Activated CD4-positive, alpha-beta T cell treated with anti-CD3 and anti-CD28 coated beads, Interleukin-2, amount 50 U/mL, for 48 hours (primary cell): ENCODE measurements at regions not wholly inside any gene's neighbourhood (a gene's known extent, or its start where the extent isn't known, plus 50 kb on each side); places are given as distances from the start of the nearest gene placed in this dataset.

Experiments
- DNase-seq, 2 experiments: peaks; one replicate each; pipeline ENCODE4 v3.0.0-alpha.2; 2020

- no peak for DNase-seq
Observed at GRCh38 chr7:18370633-18371032, 124.9 kb upstream of the HDAC9 start.

- no peak for DNase-seq
Observed at GRCh38 chr7:18378989-18379605, 116.5 kb upstream of the HDAC9 start.

GRCh38 chr7:18384491-18385143, 110.9 kb upstream of the HDAC9 start:
- no peak for DNase-seq

GRCh38 chr7:18386607-18387006, 108.9 kb upstream of the HDAC9 start:
- DNase-seq: no peak

GRCh38 chr7:18387191-18387735, 108.3 kb upstream of the HDAC9 start:
- DNase-seq: no peak

- no peak for DNase-seq
Observed at GRCh38 chr7:18390535-18390907, 105.0 kb upstream of the HDAC9 start.

GRCh38 chr7:18393465-18394118, 102.0 kb upstream of the HDAC9 start:
- DNase-seq: no peak

- no peak for DNase-seq
Observed at GRCh38 chr7:18395868-18396267, 99.7 kb upstream of the HDAC9 start.

- no peak for DNase-seq
Observed at GRCh38 chr7:18396953-18397352, 98.6 kb upstream of the HDAC9 start.

GRCh38 chr7:18399436-18400235, 95.9 kb upstream of the HDAC9 start:
- no peak for DNase-seq

- no peak for DNase-seq
Observed at GRCh38 chr7:18400275-18400674, 95.3 kb upstream of the HDAC9 start.

- DNase-seq: no peak
Observed at GRCh38 chr7:18400726-18401125, 94.8 kb upstream of the HDAC9 start.

- DNase-seq: no peak
Observed at GRCh38 chr7:18401757-18402156, 93.8 kb upstream of the HDAC9 start.

- DNase-seq: no peak
Observed at GRCh38 chr7:18402488-18403183, 92.9 kb upstream of the HDAC9 start.

- DNase-seq: no peak
Observed at GRCh38 chr7:18405726-18406125, 89.8 kb upstream of the HDAC9 start.

- no peak for DNase-seq
Observed at GRCh38 chr7:18407385-18407784, 88.2 kb upstream of the HDAC9 start.

GRCh38 chr7:18408461-18408860, 87.1 kb upstream of the HDAC9 start:
- DNase-seq: no peak

- DNase-seq: no peak
Observed at GRCh38 chr7:18408868-18409267, 86.7 kb upstream of the HDAC9 start.

GRCh38 chr7:18413447-18413846, 82.1 kb upstream of the HDAC9 start:
- no peak for DNase-seq

GRCh38 chr7:18414885-18415284, 80.7 kb upstream of the HDAC9 start:
- no peak for DNase-seq

GRCh38 chr7:18416988-18417387, 78.6 kb upstream of the HDAC9 start:
- no peak for DNase-seq

GRCh38 chr7:18419456-18419855, 76.1 kb upstream of the HDAC9 start:
- no peak for DNase-seq

- DNase-seq: no peak
Observed at GRCh38 chr7:18420108-18420507, 75.4 kb upstream of the HDAC9 start.
